HG03025 (cell line): ENCODE measurements at regions not wholly inside any gene's neighbourhood (a gene's known extent, or its start where the extent isn't known, plus 50 kb on each side); places are given as distances from the start of the nearest gene placed in this dataset.

ENCODE experiments used
- ATAC-seq: cut with Tn5 transposase; IDR thresholded peaks from one replicate; pipeline ENCODE4 v1.9.1; 2021; ENCODE audit warnings: mild to moderate bottlenecking, moderate library complexity; ENCODE audit not compliant: unreplicated experiment, low FRiP score

- no peak for ATAC-seq
These were observed 433.7 kb downstream of the FIGN start for GRCh38 chr2:163302141-163302540.

- ATAC-seq = no peak
These were observed 444.0 kb downstream of the FIGN start for GRCh38 chr2:163291790-163292189.

- ATAC-seq = no peak
These were observed 443.1 kb upstream of the KCNH7 start for GRCh38 chr2:163281717-163282116.

GRCh38 chr2:163269374-163270021 lies 430.9 kb upstream of the KCNH7 start:
- ATAC-seq = no peak

- no peak for ATAC-seq
These were observed 428.2 kb upstream of the KCNH7 start for GRCh38 chr2:163266772-163267171.

GRCh38 chr2:163265562-163265961 lies 427.0 kb upstream of the KCNH7 start:
- no peak for ATAC-seq

GRCh38 chr2:163264341-163264740 lies 425.8 kb upstream of the KCNH7 start:
- no peak for ATAC-seq

- no peak for ATAC-seq
These were observed 420.9 kb upstream of the KCNH7 start for GRCh38 chr2:163259489-163259888.

GRCh38 chr2:163255086-163255485 lies 416.5 kb upstream of the KCNH7 start:
- ATAC-seq = no peak

- no peak for ATAC-seq
These were observed 415.2 kb upstream of the KCNH7 start for GRCh38 chr2:163253621-163254285.

GRCh38 chr2:163252199-163252598 lies 413.6 kb upstream of the KCNH7 start:
- ATAC-seq = no peak

- ATAC-seq = no peak
These were observed 410.0 kb upstream of the KCNH7 start for GRCh38 chr2:163248376-163249253.

- no peak for ATAC-seq
These were observed 409.3 kb upstream of the KCNH7 start for GRCh38 chr2:163247847-163248220.

- no peak for ATAC-seq
These were observed 408.7 kb upstream of the KCNH7 start for GRCh38 chr2:163247156-163247846.

- ATAC-seq = no peak
These were observed 407.6 kb upstream of the KCNH7 start for GRCh38 chr2:163246135-163246534.

GRCh38 chr2:163236553-163236952 lies 398.0 kb upstream of the KCNH7 start:
- no peak for ATAC-seq

- no peak for ATAC-seq
These were observed 393.1 kb upstream of the KCNH7 start for GRCh38 chr2:163231666-163232065.

- no peak for ATAC-seq
These were observed 375.1 kb upstream of the KCNH7 start for GRCh38 chr2:163213661-163214081.

GRCh38 chr2:163210430-163210918 lies 371.9 kb upstream of the KCNH7 start:
- no peak for ATAC-seq

- ATAC-seq = no peak
These were observed 369.3 kb upstream of the KCNH7 start for GRCh38 chr2:163207693-163208370.
